Neural progenitor cell (in vitro differentiated cells): ENCODE measurements at regions not wholly inside any gene's neighbourhood (a gene's known extent, or its start where the extent isn't known, plus 50 kb on each side); places are given as distances from the start of the nearest gene placed in this dataset.

Experiments used
- DNase-seq: peaks from one replicate; pipeline ENCODE4 v3.0.0-alpha.2; 2016; ENCODE audit warnings: low spot score
- H2AFZ ChIP-seq: fragments of 200-600 bp; sonication (generic); replicated peaks from 2 replicates; pipeline ENCODE4 v1.6.1; 2016; ENCODE audit warnings: antibody characterized with exemption
- H3F3A ChIP-seq: fragments of 200-600 bp; sonication (generic); 2 replicates; pipeline ENCODE4 v1.6.1; 2016; ENCODE audit warnings: antibody characterized with exemption, low read depth
- H3K27ac ChIP-seq: fragments of 200-600 bp; sonication (generic); 2 replicates; pipeline ENCODE4 v1.5.1; 2016; ENCODE audit warnings: mild to moderate bottlenecking
- H3K27me3 ChIP-seq: fragments of 200-600 bp; sonication (generic); 2 replicates; pipeline ENCODE4 v1.6.1; 2016; ENCODE audit warnings: mild to moderate bottlenecking, moderate library complexity
- H3K36me3 ChIP-seq: fragments of 200-600 bp; sonication (generic); 2 replicates; pipeline ENCODE4 v1.5.1; 2016
- H3K4me1 ChIP-seq: fragments of 200-600 bp; sonication (generic); 2 replicates; pipeline ENCODE4 v1.6.1; 2016; ENCODE audit warnings: mixed run types
- H3K4me2 ChIP-seq: fragments of 200-600 bp; sonication (generic); 2 replicates; pipeline ENCODE4 v1.6.1; 2016
- H3K4me3 ChIP-seq: fragments of 200-600 bp; sonication (generic); 2 replicates; pipeline ENCODE4 v1.5.1; 2016
- H3K79me2 ChIP-seq: fragments of 200-600 bp; sonication (generic); 2 replicates; pipeline ENCODE4 v1.6.1; 2016; ENCODE audit warnings: low read depth
- H3K9ac ChIP-seq: fragments of 200-600 bp; sonication (generic); 2 replicates; pipeline ENCODE4 v1.6.1; 2016
- H3K9me3 ChIP-seq: fragments of 200-600 bp; sonication (generic); 2 replicates; pipeline ENCODE4 v1.5.1; 2016; ENCODE audit warnings: low read depth
- H4K20me1 ChIP-seq: fragments of 200-600 bp; sonication (generic); 2 replicates; pipeline ENCODE4 v1.6.1; 2016; ENCODE audit warnings: low read depth
- H3K27ac Mint-ChIP-seq: 3 replicates; pipeline ENCODE4 v1.8.0; 2021; ENCODE audit warnings: mixed read lengths
- H3K27me3 Mint-ChIP-seq: 2 replicates; pipeline ENCODE4 v1.8.0; 2022; ENCODE audit warnings: low read depth, mild to moderate bottlenecking, inconsistent platforms, moderate library complexity, mixed read lengths; ENCODE audit not compliant: insufficient read depth
- H3K36me3 Mint-ChIP-seq: 3 replicates; pipeline ENCODE4 v1.8.0; 2021; ENCODE audit warnings: mixed read lengths
- H3K4me1 Mint-ChIP-seq: 3 replicates; pipeline ENCODE4 v1.8.0; 2021; ENCODE audit warnings: mixed read lengths
- H3K4me3 Mint-ChIP-seq: 3 replicates; pipeline ENCODE4 v1.8.0; 2021; ENCODE audit warnings: mild to moderate bottlenecking, moderate library complexity, mixed read lengths
- H3K9me3 Mint-ChIP-seq: 3 replicates; pipeline ENCODE4 v1.8.0; 2020; ENCODE audit warnings: mixed read lengths
- EZH2 ChIP-seq: fragments of 200-600 bp; sonication (generic); IDR thresholded peaks from 2 replicates; pipeline ENCODE4 v1.6.1; 2017; ENCODE audit warnings: antibody characterized with exemption, mild to moderate bottlenecking, moderate library complexity
- EZH2phosphoT487 ChIP-seq: fragments of 200-600 bp; sonication (generic); IDR thresholded peaks from 2 replicates; pipeline ENCODE4 v1.6.1; 2017; ENCODE audit warnings: antibody characterized with exemption
- TF ChIP-seq, protein P1 (sequence below): fragments of 200-600 bp; sonication (generic); IDR thresholded peaks from 2 replicates; pipeline ENCODE4 v1.5.1; 2017; ENCODE audit warnings: antibody characterized with exemption, mild to moderate bottlenecking

GRCh38 chr3:146861262-146861661, 256.1 kb upstream of the PLSCR5 start:
- Mint-ChIP-seq H3K4me3 (no peak overlapping the region), H3K9me3 (no peaks in the 10 kb centered on the region), H3K27me3 (no peaks in the 10 kb centered on the region), H3K27ac (no peak overlapping the region), H3K36me3 (no peaks in the 10 kb centered on the region), H3K4me1 (peaks cover 13% of the 10 kb centered on the region)
- Histone ChIP-seq H3K27me3 (no peaks in the 10 kb centered on the region), H3K9me3 (no peaks in the 10 kb centered on the region), H3K9ac (no peak overlapping the region), H3F3A (no peaks in the 10 kb centered on the region), H3K4me2 (no peak overlapping the region), H3K4me1 (peaks cover 7% of the 10 kb centered on the region), H2AFZ (no peak overlapping the region), H3K79me2 (no peaks in the 10 kb centered on the region), H3K36me3 (no peaks in the 10 kb centered on the region), H3K4me3 (no peak overlapping the region), H4K20me1 (no peaks in the 10 kb centered on the region), H3K27ac (no peak overlapping the region)
- TF ChIP-seq EZH2phosphoT487 (no peak), EZH2 (no peak)
- TF ChIP-seq, protein P1, sequence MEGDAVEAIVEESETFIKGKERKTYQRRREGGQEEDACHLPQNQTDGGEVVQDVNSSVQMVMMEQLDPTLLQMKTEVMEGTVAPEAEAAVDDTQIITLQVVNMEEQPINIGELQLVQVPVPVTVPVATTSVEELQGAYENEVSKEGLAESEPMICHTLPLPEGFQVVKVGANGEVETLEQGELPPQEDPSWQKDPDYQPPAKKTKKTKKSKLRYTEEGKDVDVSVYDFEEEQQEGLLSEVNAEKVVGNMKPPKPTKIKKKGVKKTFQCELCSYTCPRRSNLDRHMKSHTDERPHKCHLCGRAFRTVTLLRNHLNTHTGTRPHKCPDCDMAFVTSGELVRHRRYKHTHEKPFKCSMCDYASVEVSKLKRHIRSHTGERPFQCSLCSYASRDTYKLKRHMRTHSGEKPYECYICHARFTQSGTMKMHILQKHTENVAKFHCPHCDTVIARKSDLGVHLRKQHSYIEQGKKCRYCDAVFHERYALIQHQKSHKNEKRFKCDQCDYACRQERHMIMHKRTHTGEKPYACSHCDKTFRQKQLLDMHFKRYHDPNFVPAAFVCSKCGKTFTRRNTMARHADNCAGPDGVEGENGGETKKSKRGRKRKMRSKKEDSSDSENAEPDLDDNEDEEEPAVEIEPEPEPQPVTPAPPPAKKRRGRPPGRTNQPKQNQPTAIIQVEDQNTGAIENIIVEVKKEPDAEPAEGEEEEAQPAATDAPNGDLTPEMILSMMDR = no peak
- DNase-seq = no peak

DNA sequence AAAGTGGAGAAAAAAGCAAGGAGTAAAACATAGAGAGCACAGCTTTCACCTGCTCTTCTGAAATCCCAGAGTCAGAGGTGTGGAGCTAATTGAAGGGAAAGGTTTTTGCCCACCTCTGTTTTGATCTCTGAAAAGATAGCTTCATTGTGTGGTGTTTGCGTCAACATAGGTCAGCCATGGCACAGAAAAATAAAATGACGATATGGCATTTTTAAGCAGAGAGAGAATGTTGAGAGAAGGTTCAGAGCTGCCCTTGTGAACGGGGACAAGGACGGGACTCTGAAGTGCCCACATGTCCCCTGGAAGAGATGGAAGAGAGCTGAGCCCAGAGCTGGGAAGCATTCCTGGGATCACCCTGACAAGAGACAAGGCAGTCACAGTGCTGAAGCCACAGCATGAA, 249.4 kb upstream of the PLSCR5 start:
- no peaks in the 10 kb centered on the region for H3F3A ChIP-seq
- H3K4me2 ChIP-seq = no peak overlapping the region
- Mint-ChIP-seq H3K4me1 (no peaks in the 10 kb centered on the region), H3K36me3 (no peaks in the 10 kb centered on the region), H3K27me3 (peaks cover 4% of the 10 kb centered on the region), H3K27ac (no peak overlapping the region), H3K4me3 (no peak overlapping the region), H3K9me3 (no peaks in the 10 kb centered on the region)
- H3K79me2 ChIP-seq = no peaks in the 10 kb centered on the region
- no peaks in the 10 kb centered on the region for H4K20me1 ChIP-seq
- no peaks in the 10 kb centered on the region for H3K9me3 ChIP-seq
- no peak overlapping the region for H3K4me3 ChIP-seq
- TF ChIP-seq EZH2 (no peak), EZH2phosphoT487 (no peak)
- TF ChIP-seq, protein P1 = no peak
- no peaks in the 10 kb centered on the region for H3K4me1 ChIP-seq
- H3K9ac ChIP-seq = no peak overlapping the region
- DNase-seq = no peak
- H2AFZ ChIP-seq = no peak overlapping the region
- H3K27ac ChIP-seq = no peak overlapping the region
- H3K36me3 ChIP-seq = no peaks in the 10 kb centered on the region
- no peaks in the 10 kb centered on the region for H3K27me3 ChIP-seq

DNA sequence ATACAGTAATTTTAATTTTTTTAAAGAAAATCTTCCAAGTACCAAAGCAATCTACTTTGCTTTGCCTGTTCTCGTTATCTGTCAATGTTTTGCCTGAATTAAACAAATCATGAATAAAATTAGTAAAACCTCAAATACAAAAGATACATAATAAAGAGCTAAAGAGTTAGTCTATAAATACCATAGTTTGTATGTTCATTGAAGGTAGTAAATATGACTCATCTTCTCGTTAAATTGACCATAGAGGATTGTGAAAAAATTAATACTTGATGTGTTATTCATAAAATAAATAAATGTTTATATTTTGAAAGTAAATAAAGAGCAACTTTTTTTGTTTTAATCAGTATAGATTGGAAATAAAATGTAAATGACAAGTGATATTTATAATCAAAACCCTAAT, 246.5 kb upstream of the PLSCR5 start:
- Histone ChIP-seq H3K4me1 (no peaks in the 10 kb centered on the region), H3K27ac (no peak overlapping the region), H3K9ac (no peak overlapping the region), H3K4me2 (no peak overlapping the region), H2AFZ (no peak overlapping the region), H3F3A (no peaks in the 10 kb centered on the region), H3K27me3 (no peaks in the 10 kb centered on the region), H3K79me2 (no peaks in the 10 kb centered on the region), H3K36me3 (no peaks in the 10 kb centered on the region), H4K20me1 (no peaks in the 10 kb centered on the region), H3K9me3 (no peaks in the 10 kb centered on the region), H3K4me3 (no peak overlapping the region)
- TF ChIP-seq, protein P1 = no peak
- TF ChIP-seq EZH2 (no peak), EZH2phosphoT487 (no peak)
- no peaks in the 10 kb centered on the region for H3K4me1 Mint-ChIP-seq
- H3K36me3 Mint-ChIP-seq = no peaks in the 10 kb centered on the region
- no peaks in the 10 kb centered on the region for H3K9me3 Mint-ChIP-seq
- H3K27me3 Mint-ChIP-seq = peaks cover 4% of the 10 kb centered on the region
- no peak for DNase-seq
- no peak overlapping the region for H3K27ac Mint-ChIP-seq
- no peak overlapping the region for H3K4me3 Mint-ChIP-seq

DNA sequence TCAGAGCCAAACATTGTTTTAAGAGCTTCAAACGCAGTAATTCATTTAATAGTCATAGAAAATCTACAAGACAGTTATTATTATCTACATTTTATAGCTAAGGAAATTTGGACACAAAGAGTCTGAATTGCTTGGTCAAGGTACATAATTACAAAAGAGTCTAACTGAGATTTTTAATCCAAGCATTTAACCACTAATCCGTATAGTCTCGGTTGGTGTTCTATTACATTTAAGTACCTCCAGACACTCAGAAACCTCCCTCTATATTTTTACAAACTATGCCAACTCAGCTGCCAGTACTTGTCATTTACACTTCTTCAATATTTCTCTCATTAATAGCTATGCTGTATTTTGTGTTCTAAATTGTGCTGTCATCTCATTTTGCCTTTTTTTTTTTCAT, 240.2 kb upstream of the PLSCR5 start:
- Histone ChIP-seq H3K36me3 (no peaks in the 10 kb centered on the region), H3F3A (no peaks in the 10 kb centered on the region), H4K20me1 (no peaks in the 10 kb centered on the region), H3K9me3 (no peaks in the 10 kb centered on the region), H2AFZ (no peak overlapping the region), H3K9ac (no peak overlapping the region), H3K4me2 (no peak overlapping the region), H3K27me3 (no peaks in the 10 kb centered on the region), H3K79me2 (no peaks in the 10 kb centered on the region), H3K4me1 (no peaks in the 10 kb centered on the region), H3K27ac (no peak overlapping the region), H3K4me3 (no peak overlapping the region)
- no peak overlapping the region for H3K27ac Mint-ChIP-seq
- H3K4me1 Mint-ChIP-seq = peaks cover 4% of the 10 kb centered on the region
- no peak overlapping the region for H3K4me3 Mint-ChIP-seq
- H3K27me3 Mint-ChIP-seq = no peaks in the 10 kb centered on the region
- TF ChIP-seq EZH2 (no peak), EZH2phosphoT487 (no peak)
- TF ChIP-seq, protein P1 = no peak
- no peaks in the 10 kb centered on the region for H3K9me3 Mint-ChIP-seq
- no peaks in the 10 kb centered on the region for H3K36me3 Mint-ChIP-seq
- DNase-seq = no peak
